ENCODE measurements at regions not wholly inside any gene's neighbourhood (a gene's known extent, or its start where the extent isn't known, plus 50 kb on each side); places are given as distances from the start of the nearest gene placed in this dataset.
"Not testable (repeated sequence)": the region's sequence is repeated elsewhere in the genome, so short reads cannot be mapped to it uniquely, and the experiment has no call there.

GRCh38 chr7:68247126-68247525 lies 1250.5 kb downstream of the TYW1 start:
- no peak for DNase-seq
- Histone ChIP-seq H3K36me3 (no peaks in the 10 kb centered on the region), H3K4me3 (no peak overlapping the region), H3K27me3 (no peaks in the 10 kb centered on the region), H3K9me3 (no peaks in the 10 kb centered on the region; the same call in 1 of the 2 replicates)

- H3K4me3 ChIP-seq, result no peak overlapping the region
- no peak for DNase-seq
- no peaks in the 10 kb centered on the region for H3K27me3 ChIP-seq
- no peaks in the 10 kb centered on the region for H3K36me3 ChIP-seq
- H3K9me3 ChIP-seq, result no peaks in the 10 kb centered on the region; the same call in 1 of the 2 replicates
These were observed 1250.9 kb downstream of the TYW1 start for GRCh38 chr7:68247571-68247970.

- H3K9me3 ChIP-seq, result no peaks in the 10 kb centered on the region; the same call in 1 of the 2 replicates
- H3K27me3 ChIP-seq, result no peaks in the 10 kb centered on the region
- DNase-seq, result no peak
- H3K36me3 ChIP-seq, result no peaks in the 10 kb centered on the region
- no peak overlapping the region for H3K4me3 ChIP-seq
These were observed 1252.3 kb downstream of the TYW1 start for GRCh38 chr7:68248973-68249372.

GRCh38 chr7:68249611-68250010 lies 1253.0 kb downstream of the TYW1 start:
- Histone ChIP-seq H3K4me3 (no peak overlapping the region), H3K36me3 (no peaks in the 10 kb centered on the region), H3K27me3 (no peaks in the 10 kb centered on the region), H3K9me3 (no peaks in the 10 kb centered on the region; the same call in 1 of the 2 replicates)
- no peak for DNase-seq

DNA sequence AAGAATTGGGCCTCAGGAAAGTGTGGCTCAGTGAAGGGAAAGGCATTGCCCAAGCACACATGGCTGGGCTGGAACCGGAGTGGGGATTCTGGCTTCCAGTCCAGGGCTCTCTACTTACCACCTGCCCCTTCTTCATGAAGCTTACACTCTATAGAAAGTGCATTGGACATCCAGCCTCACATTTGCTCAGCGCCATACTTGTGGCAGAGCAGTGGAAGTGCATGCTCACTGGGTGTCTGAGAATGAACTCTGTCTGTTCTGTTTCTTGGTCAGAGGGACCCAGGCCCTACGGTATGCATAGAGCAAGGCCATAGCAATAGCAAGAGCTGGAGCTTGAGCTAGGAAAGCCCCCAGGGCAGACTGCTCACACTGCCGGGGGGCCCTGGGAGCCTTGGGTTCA lies 1253.5 kb downstream of the TYW1 start:
- Histone ChIP-seq H3K9me3 (no peaks in the 10 kb centered on the region; the same call in 1 of the 2 replicates), H3K27me3 (no peaks in the 10 kb centered on the region), H3K4me3 (no peak overlapping the region), H3K36me3 (no peaks in the 10 kb centered on the region)
- DNase-seq, result no peak

GRCh38 chr7:68254815-68255214 lies 1258.2 kb downstream of the TYW1 start:
- H3K4me3 ChIP-seq, H3K36me3 ChIP-seq: not testable (repeated sequence)

DNA sequence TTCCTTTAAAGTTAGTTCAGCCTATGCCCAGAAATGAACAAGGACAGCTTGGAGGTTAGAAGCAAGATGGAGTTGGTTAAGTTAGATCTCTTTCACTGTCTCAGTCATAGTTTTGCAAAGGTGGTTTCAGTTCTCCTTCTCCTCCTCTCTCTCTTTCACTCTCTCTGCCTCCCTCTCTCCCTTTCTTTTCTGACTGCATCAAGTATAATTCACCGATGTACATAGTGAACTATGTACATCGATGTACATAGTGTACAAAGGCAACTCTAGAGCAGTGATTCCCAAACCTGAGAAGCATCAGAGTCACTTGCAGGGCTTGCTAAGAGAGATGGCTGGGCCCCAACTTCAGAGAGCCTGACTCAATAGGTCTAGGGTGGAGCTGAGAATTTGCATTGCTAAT lies 1259.7 kb downstream of the TYW1 start:
- Histone ChIP-seq H3K36me3 (no peaks in the 10 kb centered on the region), H3K9me3 (no peaks in the 10 kb centered on the region), H3K27me3 (no peaks in the 10 kb centered on the region), H3K4me3 (no peak overlapping the region)
- no peak for DNase-seq

More at GRCh38 chr7:68254815-68255214, 1258.2 kb downstream of the TYW1 start:
- not testable (repeated sequence) for H3K9me3 ChIP-seq, DNase-seq, H3K27me3 ChIP-seq

DNA sequence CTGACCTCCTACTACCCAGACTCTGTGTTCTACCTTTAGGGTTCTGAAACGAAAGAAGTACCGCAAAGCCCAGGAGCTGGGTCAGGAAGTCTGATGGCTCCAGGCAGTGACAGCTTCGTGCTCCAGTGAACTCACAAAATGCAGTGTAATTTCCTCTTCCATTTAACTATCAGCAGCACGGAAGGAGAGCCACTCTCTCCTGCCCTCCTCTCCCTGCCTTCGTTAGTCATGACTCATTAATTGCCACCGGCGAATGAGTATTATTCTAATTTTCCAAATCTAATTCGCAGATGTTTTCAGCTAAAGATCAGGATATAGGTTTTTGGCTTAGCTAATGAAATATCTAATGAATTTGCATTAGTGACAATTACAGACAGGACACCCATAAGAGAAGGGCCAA lies 1262.0 kb downstream of the TYW1 start:
- H3K36me3 ChIP-seq, result no peaks in the 10 kb centered on the region
- no peak for DNase-seq
- no peaks in the 10 kb centered on the region for H3K27me3 ChIP-seq
- H3K4me3 ChIP-seq, result no peak overlapping the region
- H3K9me3 ChIP-seq, result no peaks in the 10 kb centered on the region

DNA sequence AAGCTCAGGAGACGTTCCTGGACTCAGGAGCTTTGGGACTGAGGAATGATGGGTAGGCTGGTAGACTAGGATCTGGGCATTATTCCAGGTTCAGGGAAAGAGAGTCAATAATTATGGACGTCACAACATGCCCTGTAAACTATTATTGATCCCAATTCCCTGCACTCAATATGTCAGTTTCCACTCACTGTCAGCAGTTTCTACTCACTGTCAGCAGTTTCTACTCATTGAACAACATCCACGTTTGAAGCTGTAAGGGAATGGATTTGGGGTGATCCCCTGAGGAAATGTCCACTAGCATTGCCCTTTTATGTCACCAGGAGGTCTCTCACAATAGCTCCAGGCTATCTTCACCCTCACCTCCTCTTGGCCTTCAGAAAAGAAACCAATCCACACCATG lies 1268.6 kb downstream of the TYW1 start:
- Histone ChIP-seq H3K9me3 (no peaks in the 10 kb centered on the region), H3K36me3 (no peaks in the 10 kb centered on the region), H3K27me3 (no peaks in the 10 kb centered on the region), H3K4me3 (no peak overlapping the region)
- DNase-seq, result no peak

DNA sequence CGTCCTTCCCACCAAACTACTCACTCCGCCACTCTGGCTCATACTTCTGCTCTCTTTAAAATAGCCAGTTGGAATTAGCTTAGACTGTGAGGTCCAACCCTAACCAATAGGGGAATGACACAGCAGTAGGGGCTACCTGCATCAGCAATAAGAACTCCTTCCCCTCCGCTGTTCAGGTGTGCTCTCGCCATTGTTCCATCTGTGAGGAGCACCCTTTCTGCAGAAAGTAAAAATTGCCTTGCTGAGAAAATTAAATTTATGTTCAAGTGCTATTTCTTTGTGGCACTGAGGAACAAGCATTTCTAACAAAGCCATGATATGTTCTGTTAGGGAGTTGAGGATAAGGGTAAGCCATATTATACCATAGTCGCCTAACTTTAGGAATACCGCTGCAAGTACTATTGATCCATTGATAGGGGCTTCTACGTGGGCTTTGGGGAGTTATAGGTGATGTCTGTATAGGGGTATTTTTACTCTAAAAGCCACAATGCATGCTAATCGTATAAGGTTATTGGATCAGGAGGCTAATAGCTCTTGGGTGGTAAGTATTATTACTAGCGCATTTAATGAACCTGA lies 1269.5 kb downstream of the TYW1 start:
- no peak for DNase-seq
- no peaks in the 10 kb centered on the region for H3K36me3 ChIP-seq
- no peaks in the 10 kb centered on the region for H3K27me3 ChIP-seq
- no peak overlapping the region for H3K4me3 ChIP-seq
- H3K9me3 ChIP-seq, result no peaks in the 10 kb centered on the region

- H3K36me3 ChIP-seq, result no peaks in the 10 kb centered on the region
These were observed 1270.9 kb downstream of the TYW1 start for GRCh38 chr7:68267486-68267885.

GRCh38 chr7:68269405-68269804 lies 1272.8 kb downstream of the TYW1 start:
- H3K36me3 ChIP-seq, result no peaks in the 10 kb centered on the region
- H3K27me3 ChIP-seq, result no peaks in the 10 kb centered on the region
- DNase-seq, result peak; percentile 85
- no peak overlapping the region for H3K4me3 ChIP-seq
- H3K9me3 ChIP-seq, result no peaks in the 10 kb centered on the region

More at GRCh38 chr7:68267486-68267885, 1270.9 kb downstream of the TYW1 start:
- no peaks in the 10 kb centered on the region for H3K9me3 ChIP-seq
- H3K4me3 ChIP-seq, result no peak overlapping the region
- H3K27me3 ChIP-seq, result no peaks in the 10 kb centered on the region
- no peak for DNase-seq

DNA sequence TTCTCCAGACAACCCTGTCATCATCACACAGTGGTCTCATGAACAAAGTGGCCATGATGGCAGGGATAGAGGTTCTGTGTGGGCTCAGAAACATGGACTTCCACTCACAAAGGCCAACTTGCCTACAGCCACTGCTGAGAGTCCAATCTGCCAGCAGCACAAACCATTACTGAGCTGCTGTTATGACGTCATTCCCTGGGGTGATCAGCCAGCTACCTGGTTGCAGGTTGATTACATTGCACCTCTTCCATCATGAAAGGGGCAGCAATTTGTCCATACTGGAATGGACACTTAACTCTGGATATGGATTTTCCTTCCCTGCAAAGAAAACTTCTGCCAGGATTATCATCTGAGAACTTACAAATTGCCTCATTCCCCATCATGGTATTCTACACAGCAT lies 1275.9 kb downstream of the TYW1 start:
- no peak for DNase-seq
- no peaks in the 10 kb centered on the region for H3K36me3 ChIP-seq
- no peaks in the 10 kb centered on the region for H3K9me3 ChIP-seq
- no peak overlapping the region for H3K4me3 ChIP-seq
- H3K27me3 ChIP-seq, result no peaks in the 10 kb centered on the region

DNA sequence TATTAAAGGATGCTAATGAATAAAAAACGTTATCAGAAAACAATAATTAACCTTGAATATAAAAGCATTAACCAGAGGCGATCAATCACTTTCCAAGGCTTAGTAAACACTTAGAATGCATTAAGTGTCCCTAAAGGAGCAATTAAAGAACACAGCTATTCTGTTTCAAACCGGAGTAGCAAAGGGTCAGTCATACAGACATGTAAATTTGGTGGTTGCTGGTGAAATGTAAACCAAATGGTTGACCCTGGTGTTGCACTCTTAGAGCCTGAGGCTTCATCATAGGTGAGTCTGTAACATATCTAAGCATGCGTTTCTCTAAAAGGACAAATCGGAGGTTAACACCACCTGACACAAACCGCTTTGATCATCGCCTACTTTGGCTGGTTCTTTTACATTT lies 1280.1 kb downstream of the TYW1 start:
- no peak overlapping the region for H3K4me3 ChIP-seq
- no peak for DNase-seq
- H3K9me3 ChIP-seq, result no peaks in the 10 kb centered on the region
- no peaks in the 10 kb centered on the region for H3K36me3 ChIP-seq
- H3K27me3 ChIP-seq, result no peaks in the 10 kb centered on the region

- no peaks in the 10 kb centered on the region for H3K9me3 ChIP-seq
- DNase-seq, result no peak
- H3K4me3 ChIP-seq, result no peak overlapping the region
- H3K36me3 ChIP-seq, result no peaks in the 10 kb centered on the region
- H3K27me3 ChIP-seq, result no peaks in the 10 kb centered on the region
These were observed 1283.3 kb downstream of the TYW1 start for GRCh38 chr7:68279827-68280400.

DNA sequence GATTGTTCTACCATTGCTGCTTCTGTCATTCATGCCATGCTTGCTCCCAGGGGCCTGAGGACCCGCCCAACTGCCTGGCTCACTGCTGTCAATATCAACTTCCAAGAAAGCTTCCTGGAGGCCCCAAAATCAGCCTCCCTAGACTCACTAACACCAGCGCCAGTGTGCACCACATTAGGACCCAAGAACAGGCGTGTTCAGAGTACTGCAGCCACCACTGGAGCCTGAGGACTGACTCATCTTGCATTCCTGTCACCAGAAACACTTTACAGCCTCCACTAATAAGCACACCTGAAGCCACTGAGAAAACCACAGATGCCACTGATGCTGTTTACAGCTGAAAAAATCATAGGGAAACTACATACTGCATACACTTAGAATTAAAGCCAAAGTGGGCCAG lies 1284.3 kb downstream of the TYW1 start:
- Histone ChIP-seq H3K4me3 (no peak overlapping the region), H3K27me3 (no peaks in the 10 kb centered on the region), H3K9me3 (no peaks in the 10 kb centered on the region), H3K36me3 (no peaks in the 10 kb centered on the region)
- DNase-seq, result no peak

GRCh38 chr7:68288144-68288593 lies 1291.5 kb downstream of the TYW1 start:
- no peaks in the 10 kb centered on the region for H3K36me3 ChIP-seq
- no peaks in the 10 kb centered on the region for H3K9me3 ChIP-seq
- no peak for DNase-seq

GRCh38 chr7:68291710-68292109 lies 1295.1 kb downstream of the TYW1 start:
- Histone ChIP-seq H3K9me3 (no peaks in the 10 kb centered on the region), H3K4me3 (no peak overlapping the region), H3K36me3 (no peaks in the 10 kb centered on the region), H3K27me3 (no peaks in the 10 kb centered on the region)
- no peak for DNase-seq

More at GRCh38 chr7:68288144-68288593, 1291.5 kb downstream of the TYW1 start:
- Histone ChIP-seq H3K4me3 (no peak overlapping the region), H3K27me3 (no peaks in the 10 kb centered on the region)

Data from MG63 (cell line).